ENCODE measurements at regions not wholly inside any gene's neighbourhood (a gene's known extent, or its start where the extent isn't known, plus 50 kb on each side); places are given as distances from the start of the nearest gene placed in this dataset.

DNA sequence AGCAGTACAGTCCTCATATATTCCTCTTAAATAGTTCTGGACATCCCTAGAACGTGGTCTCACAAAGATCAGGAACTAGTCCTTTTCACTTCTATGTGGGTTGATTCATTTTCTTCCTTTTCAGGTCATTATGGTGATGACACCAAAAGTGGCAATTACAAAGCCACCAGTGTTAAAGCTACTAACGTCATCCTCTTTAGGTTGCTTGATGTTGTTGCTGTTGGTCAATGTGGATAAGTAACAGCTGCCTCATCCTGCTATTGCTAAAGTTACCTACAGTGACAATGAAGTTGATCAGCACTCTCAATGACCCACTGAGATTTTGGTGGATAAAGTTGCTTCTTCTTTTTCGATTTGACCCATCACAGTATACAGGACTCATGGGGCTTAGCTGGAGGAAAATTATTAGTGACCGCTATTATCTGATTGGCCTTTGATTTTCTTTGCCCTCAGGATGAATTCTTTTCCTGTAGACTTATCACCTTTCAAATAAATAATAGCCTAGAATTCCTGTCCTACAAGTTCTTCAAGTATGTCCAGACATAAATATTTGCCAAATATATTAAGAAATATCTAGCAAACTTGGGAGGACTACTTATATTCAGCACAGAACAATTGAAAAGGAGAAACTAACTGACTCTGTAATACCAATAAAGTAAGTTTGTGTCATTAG is 54.0 kb upstream of the ATP2B1 start:
- TF ChIP-seq CTCF (IDR thresholded peaks at IDR 0.05) (no peak), POLR2A (IDR thresholded peaks at IDR 0.05) (no peak)
